Body of pancreas (tissue), 4 donors: ENCODE measurements at regions not wholly inside any gene's neighbourhood (a gene's known extent, or its start where the extent isn't known, plus 50 kb on each side); places are given as distances from the start of the nearest gene placed in this dataset.

Experiments used
- ATAC-seq: fragments of 150-250 bp; one replicate; pipeline ENCODE4 v1.9.1; 2016
- DNase-seq, 4 donors: peaks; one replicate each; pipeline ENCODE4 v3.0.0-alpha.2; 2019
- H3K27ac ChIP-seq, 4 donors: fragments of 200-600 bp; sonication (generic); 1 replicate in 3 of 4; 2 replicates in 1 of 4; pipeline versions ENCODE4 v1.5.1 to v1.6.1; 2016 to 2019; ENCODE audit warnings: mild to moderate bottlenecking in 1 of 4, mixed read lengths in 1 of 4, moderate library complexity in 1 of 4
- H3K27me3 ChIP-seq, 2 donors: fragments of 200-600 bp; sonication (generic); one replicate each; pipeline ENCODE4 v1.6.0; 2016; ENCODE audit warnings: mild to moderate bottlenecking in 1 of 2
- H3K36me3 ChIP-seq, 2 donors: fragments of 200-600 bp; sonication (generic); replicated peaks in 1 of 2; 2 replicates each; pipeline ENCODE4 v1.5.1; 2016; ENCODE audit warnings: low read depth in 2 of 2; ENCODE audit not compliant: insufficient read depth in 1 of 2
- H3K4me1 ChIP-seq: fragments of 200-600 bp; sonication (generic); one replicate; pipeline ENCODE4 v1.6.0; 2016
- H3K4me3 ChIP-seq, 2 donors: fragments of 200-600 bp; sonication (generic); 1 replicate in 1 of 2; 2 replicates in 1 of 2; pipeline ENCODE4 v1.5.1; 2016 to 2019
- H3K9me3 ChIP-seq, 3 donors: fragments of 200-600 bp; sonication (generic); 1 replicate in 2 of 3; 2 replicates in 1 of 3; pipeline ENCODE4 v1.5.1; 2016
- CTCF ChIP-seq, 7 experiments: fragments of 450-650 bp in 4 of 7; fragments of 200-600 bp in 3 of 7; sonication (generic) in 3 of 7; IDR thresholded peaks; one replicate each; pipeline ENCODE4 v1.5.1; 2016 to 2019; ENCODE audit warnings: antibody characterized with exemption in 7 of 7
- POLR2A ChIP-seq, 3 donors: fragments of 450-650 bp; IDR thresholded peaks; one replicate each; pipeline ENCODE4 v1.6.1; 2016; ENCODE audit warnings: antibody characterized with exemption in 3 of 3, mild to moderate bottlenecking in 2 of 3
- whole genome bisulfite sequencing, 2 donors: methylation state at CpG; one replicate each; pipeline ENCODE4 v1.1.5; 2017; 5-methylcytosine and 5-hydroxymethylcytosine counted together
- intact Hi-C: fragments of 100-400 bp; cut with DNase I; formaldehyde crosslinking; loops from one replicate; pipeline ENCODE4 v1.15.1; 2023

- 69 to 74% methylated on average over 4 of the region's 4 CpGs for WGBS, 2 donors
- no peak for ATAC-seq
Observed at GRCh38 chr7:23955600-23956149, 245.7 kb downstream of the STK31 start.

GRCh38 chr7:23956772-23957576, 247.0 kb downstream of the STK31 start:
- WGBS, 2 donors = 20 to 30% methylated on average over 10 of the region's 10 CpGs
- intact Hi-C loops = no loop called here
- Histone ChIP-seq H3K4me3 (no peak overlapping the region), H3K27me3 (no peaks in the 10 kb centered on the region), H3K27ac (no peak overlapping the region), H3K36me3 (no peaks in the 10 kb centered on the region), H3K9me3 (no peaks in the 10 kb centered on the region), H3K4me1 (no peaks in the 10 kb centered on the region)
- ATAC-seq (no peak), DNase-seq (no peak)
- TF ChIP-seq POLR2A (IDR thresholded peaks at IDR 0.05) (no peak), CTCF (IDR thresholded peaks at IDR 0.05) (no peak)

More at GRCh38 chr7:23955600-23956149, 245.7 kb downstream of the STK31 start:
- no peaks in the 10 kb centered on the region for H3K27me3 ChIP-seq
- intact Hi-C loops = no loop called here
- no peak for TF ChIP-seq CTCF (IDR thresholded peaks at IDR 0.05)
- no peak for TF ChIP-seq POLR2A (IDR thresholded peaks at IDR 0.05)
- no peak for DNase-seq
- H3K4me3 ChIP-seq = no peak overlapping the region
- H3K27ac ChIP-seq = no peak overlapping the region
- H3K4me1 ChIP-seq = no peaks in the 10 kb centered on the region
- H3K36me3 ChIP-seq = no peaks in the 10 kb centered on the region
- no peaks in the 10 kb centered on the region for H3K9me3 ChIP-seq

GRCh38 chr7:23959821-23960220, 249.8 kb downstream of the STK31 start:
- intact Hi-C loops = no loop called here
- DNase-seq (no peak), ATAC-seq (no peak)
- Histone ChIP-seq H3K4me1 (no peaks in the 10 kb centered on the region), H3K9me3 (no peaks in the 10 kb centered on the region), H3K27ac (no peak overlapping the region), H3K27me3 (no peaks in the 10 kb centered on the region), H3K4me3 (no peak overlapping the region), H3K36me3 (no peaks in the 10 kb centered on the region)
- WGBS, 2 donors = 45 to 55% methylated on average over 3 of the region's 3 CpGs
- TF ChIP-seq POLR2A (IDR thresholded peaks at IDR 0.05) (no peak), CTCF (IDR thresholded peaks at IDR 0.05) (no peak)

- WGBS, 2 donors = 52 to 68% methylated on average over 2 of the region's 2 CpGs
- no peak overlapping the region for H3K4me3 ChIP-seq
- ATAC-seq (no peak), DNase-seq (no peak)
- intact Hi-C loops = no loop called here
- no peak overlapping the region for H3K27ac ChIP-seq
- H3K4me1 ChIP-seq = no peaks in the 10 kb centered on the region
- no peaks in the 10 kb centered on the region for H3K27me3 ChIP-seq
- no peaks in the 10 kb centered on the region for H3K9me3 ChIP-seq
- TF ChIP-seq POLR2A (IDR thresholded peaks at IDR 0.05) = no peak
- no peak for TF ChIP-seq CTCF (IDR thresholded peaks at IDR 0.05)
- no peaks in the 10 kb centered on the region for H3K36me3 ChIP-seq
Observed at GRCh38 chr7:23960361-23960760, 250.3 kb downstream of the STK31 start.
